Stimulated activated CD8-positive, alpha-beta memory T cell treated with anti-CD3 and anti-CD28 coated beads, Interleukin-7, amount 100 ng/mL, for 24 hours (primary cell): ENCODE measurements at regions not wholly inside any gene's neighbourhood (a gene's known extent, or its start where the extent isn't known, plus 50 kb on each side); places are given as distances from the start of the nearest gene placed in this dataset.
"Not testable (repeated sequence)": the region's sequence is repeated elsewhere in the genome, so short reads cannot be mapped to it uniquely, and the experiment has no call there.

Experiments used
- DNase-seq: peaks from one replicate; pipeline ENCODE4 v3.0.0-alpha.2; 2020; ENCODE audit warnings: low read depth

DNA sequence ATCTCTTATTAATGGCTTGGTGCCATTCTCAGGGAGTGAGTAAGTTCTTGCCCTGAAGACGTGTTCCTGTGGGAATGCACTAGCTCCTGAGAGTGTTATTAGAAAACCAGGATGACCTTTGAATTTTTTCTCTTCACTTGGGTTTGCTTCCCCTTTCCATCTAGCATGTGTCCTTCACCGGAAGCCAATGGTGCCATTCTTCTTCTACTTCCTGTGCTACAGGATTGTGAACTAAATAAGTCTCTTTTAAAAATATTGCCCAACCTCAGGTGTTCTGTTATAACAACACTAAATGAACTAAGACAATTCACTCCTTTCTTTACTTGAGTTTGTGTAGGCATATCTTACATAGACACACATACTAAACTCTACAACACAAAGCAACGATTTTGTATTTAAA is 447.0 kb downstream of the SOX11 start:
- DNase-seq, result no peak

DNA sequence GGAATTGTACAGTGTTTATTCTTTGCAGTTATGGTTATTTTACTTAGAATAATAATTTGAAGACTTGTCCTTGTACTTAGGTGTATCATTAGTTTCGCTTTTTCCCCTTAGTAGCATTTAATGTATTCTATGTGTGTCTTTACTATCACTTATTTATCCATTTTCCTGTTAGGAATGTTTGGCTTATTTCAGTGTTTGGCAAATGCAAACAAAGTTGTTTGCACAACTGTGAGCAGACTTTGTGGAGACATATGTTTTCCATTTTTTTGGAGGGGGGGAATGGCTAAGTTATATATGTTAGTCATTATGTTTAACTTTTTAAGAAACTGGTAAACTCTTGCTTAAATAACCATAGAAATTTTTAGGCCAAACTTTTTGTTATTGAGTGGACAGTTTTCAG is 447.7 kb downstream of the SOX11 start:
- DNase-seq, result no peak

DNA sequence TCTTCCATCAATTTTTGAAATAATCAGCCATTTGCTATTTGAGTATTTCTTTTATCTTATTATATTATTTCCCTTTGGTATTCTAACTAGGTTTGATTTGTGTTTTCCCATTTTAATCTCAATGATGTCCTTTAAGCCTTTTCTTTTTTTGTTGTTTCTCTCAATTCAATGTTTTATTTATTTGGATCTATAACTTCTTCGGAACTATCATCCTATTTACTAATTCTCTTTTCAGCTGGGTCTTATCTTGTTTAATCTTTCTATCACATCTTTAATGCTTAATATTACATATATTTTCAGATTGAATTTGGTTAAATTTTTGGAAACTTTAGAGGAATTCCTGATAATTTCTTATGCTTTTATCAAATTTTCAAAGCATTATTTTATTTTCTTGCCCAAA is 448.3 kb downstream of the SOX11 start:
- DNase-seq, result no peak

- no peak for DNase-seq
These were observed 451.6 kb downstream of the SOX11 start for GRCh38 chr2:6143812-6144211.

- DNase-seq, result not testable (repeated sequence)
These were observed 455.0 kb downstream of the SOX11 start for GRCh38 chr2:6147215-6147614.

DNA sequence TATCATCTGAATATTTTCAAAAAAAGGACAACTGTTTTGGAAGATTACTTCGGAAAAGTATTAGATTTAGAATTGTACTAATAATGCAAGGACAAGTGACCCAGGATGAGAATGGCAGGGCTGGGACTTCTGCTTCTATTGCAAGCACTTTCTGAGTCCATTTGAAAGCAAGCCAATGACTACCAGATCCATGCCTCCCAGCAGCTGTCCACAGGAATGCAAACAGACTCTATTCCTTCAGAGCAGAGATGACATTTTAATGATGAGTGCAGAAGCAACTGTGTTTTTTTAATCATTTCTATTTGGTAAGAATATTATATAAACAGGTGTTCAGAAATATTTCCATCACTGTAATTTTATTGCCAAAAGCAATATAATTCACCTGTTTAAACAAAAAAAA is 456.7 kb downstream of the SOX11 start:
- no peak for DNase-seq

GRCh38 chr2:6159606-6160005 is 467.4 kb downstream of the SOX11 start:
- no peak for DNase-seq

GRCh38 chr2:6163932-6164331 is 471.7 kb downstream of the SOX11 start:
- DNase-seq, result no peak

DNA sequence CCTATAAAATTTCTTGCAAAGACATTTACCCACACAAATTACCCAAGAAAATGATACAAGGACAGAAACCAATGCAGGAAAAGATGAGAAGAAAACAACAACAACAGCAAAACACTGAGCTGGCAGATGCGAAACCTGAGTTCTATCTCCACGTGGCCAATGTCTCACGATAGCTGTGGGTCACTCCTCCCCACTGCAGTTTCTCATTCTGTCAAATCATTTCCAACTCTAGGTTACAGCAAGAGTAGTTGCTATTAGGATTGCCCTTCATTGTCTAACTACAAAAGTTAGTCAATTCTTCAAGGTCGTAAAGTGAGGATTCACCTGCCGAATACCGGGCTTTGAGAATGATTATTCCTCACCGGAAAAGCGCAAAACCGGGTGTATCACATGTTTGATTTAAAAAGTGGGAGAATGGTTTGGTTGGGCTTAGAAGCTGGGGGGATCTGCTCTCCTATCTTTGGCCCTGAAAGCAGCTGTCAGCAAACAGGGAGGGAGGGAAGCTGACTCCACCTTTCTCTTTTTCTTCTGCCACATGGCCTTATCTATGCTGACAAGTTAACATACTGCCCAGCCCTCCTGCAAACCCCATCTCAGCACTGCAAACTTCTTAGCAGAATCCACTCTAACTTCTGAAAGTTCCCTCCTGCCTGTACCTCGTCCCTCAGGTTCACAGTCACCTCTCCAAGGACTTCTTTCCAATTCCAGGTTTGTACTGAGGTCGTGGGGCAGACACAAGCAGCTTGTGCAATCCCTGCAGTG is 473.0 kb downstream of the SOX11 start:
- DNase-seq, result no peak

- no peak for DNase-seq
These were observed 475.5 kb downstream of the SOX11 start for GRCh38 chr2:6167592-6168138.

DNA sequence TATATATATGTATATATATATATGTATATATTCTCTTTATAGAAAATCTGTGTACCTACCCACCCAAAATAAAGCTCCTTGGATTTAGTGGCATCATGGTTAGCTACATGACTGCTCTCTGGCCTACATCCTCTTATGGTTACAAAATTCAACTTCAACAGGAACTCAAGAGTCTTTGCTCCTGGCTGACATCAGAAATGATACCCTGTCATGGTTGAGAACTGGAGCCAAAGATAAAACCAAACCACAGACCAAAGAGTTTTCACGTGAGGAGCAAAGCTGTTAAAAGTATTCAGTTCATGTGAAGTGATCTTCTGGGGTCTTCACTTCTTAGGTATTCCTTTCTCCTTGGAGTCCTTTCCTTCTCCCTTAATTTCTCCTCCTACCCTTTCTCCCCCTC is 476.3 kb downstream of the SOX11 start:
- no peak for DNase-seq

- DNase-seq, result no peak
These were observed 479.1 kb downstream of the SOX11 start for GRCh38 chr2:6171294-6171693.

- DNase-seq, result no peak
These were observed 485.6 kb downstream of the SOX11 start for GRCh38 chr2:6177811-6178210.

DNA sequence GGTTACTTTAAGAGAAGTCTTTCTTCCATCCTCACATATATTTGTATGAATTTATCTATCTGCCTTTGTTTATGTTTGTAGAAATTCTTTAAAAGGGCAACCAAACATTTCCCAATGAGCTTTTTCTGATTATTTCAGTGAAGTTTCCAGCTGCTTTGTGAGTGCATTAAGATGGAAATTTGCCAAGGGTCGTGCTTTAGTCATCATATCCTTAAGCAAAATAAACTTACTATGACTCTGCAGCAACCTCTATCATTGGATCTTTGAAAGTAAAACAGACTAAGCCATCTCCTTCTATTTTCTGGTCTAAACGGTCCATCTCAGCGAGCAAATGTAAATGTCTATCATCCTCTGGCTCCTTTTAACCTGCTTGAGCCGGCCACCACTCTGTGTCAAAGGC is 489.3 kb downstream of the SOX11 start:
- DNase-seq, result no peak

DNA sequence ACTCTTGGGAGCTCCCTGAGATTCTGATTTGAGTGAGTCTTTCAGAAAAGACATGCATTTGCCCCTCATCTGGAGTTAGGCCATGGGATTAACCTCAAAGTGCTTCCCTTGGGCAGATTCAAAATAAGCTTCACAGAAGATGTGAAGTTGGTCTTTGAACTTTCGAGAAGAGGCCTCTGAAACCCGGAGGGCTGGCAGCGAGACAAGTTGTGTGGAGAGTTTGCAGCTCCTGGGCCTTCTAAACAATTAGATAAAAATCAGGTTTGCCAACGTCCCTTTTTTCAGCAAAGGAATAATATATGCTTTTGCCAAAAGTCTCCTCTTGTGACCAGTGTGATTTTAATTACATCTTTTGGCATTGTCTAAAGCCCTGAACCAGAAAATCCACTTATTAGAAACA is 489.7 kb downstream of the SOX11 start:
- no peak for DNase-seq

GRCh38 chr2:6183226-6183625 is 491.0 kb downstream of the SOX11 start:
- DNase-seq, result no peak

GRCh38 chr2:6184532-6185292 is 492.5 kb downstream of the SOX11 start:
- DNase-seq, result no peak

DNA sequence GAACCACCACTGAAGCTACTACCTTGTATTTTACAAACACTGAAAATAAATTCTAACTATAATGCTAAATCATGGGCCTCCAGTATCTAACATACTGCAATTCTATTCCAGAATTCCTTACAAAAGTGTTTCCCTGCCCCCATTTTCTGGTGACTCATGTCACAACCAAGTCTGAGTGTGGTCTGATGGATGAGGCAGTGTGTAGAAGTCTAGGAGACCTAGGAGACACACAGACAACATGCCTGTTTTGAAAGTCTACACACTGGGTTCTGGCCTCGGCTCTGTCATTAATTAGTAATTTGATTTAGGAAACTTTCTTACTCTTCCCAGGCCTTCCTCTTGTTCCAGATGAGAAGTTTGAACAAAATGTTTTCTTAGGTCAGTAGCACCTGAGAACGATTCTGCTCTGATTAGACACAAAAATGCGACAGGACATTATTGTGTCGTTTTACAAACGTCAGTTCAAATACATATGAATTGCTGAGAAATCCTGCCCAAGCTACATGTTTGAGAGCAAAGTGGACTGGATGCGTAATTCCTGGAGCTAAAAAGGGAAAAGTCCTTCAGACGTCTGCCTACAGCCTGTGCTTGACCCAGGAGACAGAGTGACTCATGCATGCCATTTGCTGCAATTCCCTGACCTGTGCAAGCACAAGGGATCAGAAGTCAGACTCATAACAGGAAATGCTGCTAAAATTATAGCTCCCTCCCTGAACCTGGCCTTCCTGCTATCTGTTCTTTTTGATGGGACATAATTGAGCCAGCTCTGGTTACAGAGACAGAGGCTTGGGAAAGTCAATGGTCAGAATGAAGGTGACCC is 494.4 kb downstream of the SOX11 start:
- DNase-seq, result no peak

DNA sequence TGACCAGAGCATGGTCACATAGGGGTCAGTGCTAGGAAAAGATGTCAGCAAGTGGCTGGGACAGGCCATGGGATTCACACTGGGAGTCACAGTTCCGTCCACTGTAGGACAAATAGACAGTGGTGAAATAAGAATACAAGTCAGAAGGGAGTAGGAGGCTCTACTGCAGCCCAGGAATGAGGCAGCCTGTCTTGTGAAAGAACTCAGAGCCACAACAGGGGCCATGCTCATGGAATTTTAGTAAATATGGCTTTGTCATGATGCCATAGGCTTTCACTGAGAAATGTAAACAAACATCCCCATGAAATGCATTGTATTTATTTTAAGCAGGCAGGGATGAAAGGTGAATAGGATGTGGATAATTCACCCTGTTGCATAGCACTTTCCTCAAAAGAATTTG is 504.3 kb downstream of the SOX11 start:
- no peak for DNase-seq

DNA sequence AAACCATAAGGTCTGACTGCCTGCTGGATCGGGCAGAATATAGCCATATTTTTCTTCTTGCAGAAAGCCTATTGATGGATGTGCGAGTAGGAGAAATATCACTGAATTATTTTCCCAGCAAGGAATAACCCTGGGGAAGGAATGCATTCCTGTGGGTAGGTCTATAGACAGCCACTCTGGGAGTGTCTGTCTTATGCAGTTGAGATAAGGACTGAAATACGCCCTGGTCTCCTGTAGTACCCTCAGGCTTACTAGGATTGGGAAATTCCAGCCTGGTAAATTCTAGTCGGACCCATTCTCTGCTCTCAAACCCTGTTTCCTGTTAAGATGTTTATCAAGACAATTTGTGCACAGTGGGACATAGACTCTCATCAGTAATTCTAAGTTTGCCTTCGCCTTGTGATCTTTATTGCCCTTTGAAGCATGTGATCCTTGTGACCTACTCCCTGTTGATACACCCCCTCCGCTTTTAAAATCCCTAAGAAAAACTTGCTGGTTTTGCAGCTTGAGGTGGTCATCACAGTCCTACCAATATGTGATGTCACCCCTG is 506.3 kb downstream of the SOX11 start:
- DNase-seq, result not testable (repeated sequence)

DNA sequence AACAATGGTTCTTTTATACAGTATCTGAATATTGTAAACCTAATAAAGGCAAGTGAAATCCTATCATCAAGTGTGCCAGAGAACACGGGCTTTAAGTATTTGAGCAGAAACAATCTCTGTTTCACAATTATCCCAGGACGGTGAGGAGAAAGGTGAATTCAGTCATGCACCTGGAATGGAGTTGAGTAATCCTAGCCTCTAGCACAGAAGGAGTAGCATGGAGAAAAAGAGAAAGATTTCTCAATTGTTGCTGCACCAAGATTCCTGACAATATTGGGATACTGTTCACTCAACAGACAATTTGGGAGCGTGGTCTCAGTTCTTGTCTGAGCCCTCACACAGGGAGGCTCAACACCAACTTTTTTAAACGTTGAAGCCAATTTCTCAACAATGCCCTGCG is 510.6 kb downstream of the SOX11 start:
- DNase-seq, result no peak

DNA sequence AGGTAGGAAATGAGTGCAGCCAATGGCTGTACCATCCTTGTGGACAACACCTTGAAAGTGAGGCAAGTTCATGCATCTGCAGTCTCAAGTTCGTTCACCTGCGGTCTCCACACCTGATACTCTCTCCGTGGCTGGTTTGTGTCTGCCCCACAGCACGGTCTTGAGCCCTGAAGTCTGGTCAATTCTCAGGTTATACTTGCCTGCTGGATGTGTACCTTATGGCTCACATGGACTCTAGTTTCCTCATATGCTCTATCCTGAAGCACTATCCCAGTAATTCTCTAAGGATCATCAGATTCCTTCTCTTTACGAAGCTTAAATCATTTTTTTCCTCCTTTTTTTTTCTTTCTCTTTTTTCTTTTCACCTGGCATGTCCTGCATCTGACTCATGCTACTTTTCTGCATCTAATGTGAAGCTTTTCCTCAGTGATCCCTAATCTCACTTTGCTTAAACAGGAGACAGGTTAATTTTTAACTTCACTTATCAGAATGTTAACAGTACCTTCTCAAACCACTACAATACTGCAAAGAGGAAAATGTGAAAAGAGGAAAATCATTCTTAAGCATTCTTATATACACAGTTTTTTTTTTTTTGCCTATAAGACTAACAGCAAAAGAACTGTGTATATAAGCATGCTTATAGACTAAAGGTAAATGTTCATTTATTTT is 511.2 kb downstream of the SOX11 start:
- no peak for DNase-seq
